IPS-18c (cell line): ENCODE measurements at regions not wholly inside any gene's neighbourhood (a gene's known extent, or its start where the extent isn't known, plus 50 kb on each side); places are given as distances from the start of the nearest gene placed in this dataset.

Source experiments
- H3K4me3 ChIP-seq: 2 replicates; pipeline ENCODE4 v1.7.0; 2013; ENCODE audit warnings: low read depth, mild to moderate bottlenecking, low read length, moderate library complexity; ENCODE audit not compliant: insufficient read depth
- H3K9me3 ChIP-seq: one replicate; pipeline ENCODE4 v1.6.1; 2013; ENCODE audit warnings: mild to moderate bottlenecking, low read length, moderate library complexity; ENCODE audit not compliant: control insufficient read depth, insufficient read depth

DNA sequence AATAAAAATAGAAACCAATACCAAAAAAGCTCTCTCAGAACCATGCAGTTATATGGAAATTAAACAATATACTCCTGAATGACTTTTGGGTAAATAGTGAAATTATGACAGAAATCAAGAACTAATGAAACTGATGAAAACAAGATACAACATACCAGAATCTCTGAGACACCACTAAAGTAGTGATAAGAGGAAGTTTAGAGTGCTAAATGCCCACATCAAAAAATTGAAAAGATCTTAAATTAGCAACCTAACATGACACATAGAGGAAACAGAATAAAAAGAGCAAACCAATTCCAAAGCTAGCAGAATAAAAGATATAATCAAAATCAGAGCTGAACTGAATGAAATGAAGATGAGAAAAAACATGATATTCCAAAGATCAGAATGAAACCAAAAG is 430.9 kb downstream of the LTN1 start:
- Histone ChIP-seq H3K4me3 (no peak overlapping the region), H3K9me3 (peaks cover 4% of the 10 kb centered on the region)

GRCh38 chr21:28554660-28555475 is 437.8 kb downstream of the LTN1 start:
- H3K9me3 ChIP-seq: no peaks in the 10 kb centered on the region
- no peak overlapping the region; the same call in 1 of the 2 replicates for H3K4me3 ChIP-seq

- Histone ChIP-seq H3K9me3 (no peaks in the 10 kb centered on the region), H3K4me3 (no peak overlapping the region)
Measured at GRCh38 chr21:28550057-28550825, 442.4 kb downstream of the LTN1 start.

GRCh38 chr21:28548291-28548690 is 444.4 kb downstream of the LTN1 start:
- no peaks in the 10 kb centered on the region for H3K9me3 ChIP-seq
- no peak overlapping the region for H3K4me3 ChIP-seq

DNA sequence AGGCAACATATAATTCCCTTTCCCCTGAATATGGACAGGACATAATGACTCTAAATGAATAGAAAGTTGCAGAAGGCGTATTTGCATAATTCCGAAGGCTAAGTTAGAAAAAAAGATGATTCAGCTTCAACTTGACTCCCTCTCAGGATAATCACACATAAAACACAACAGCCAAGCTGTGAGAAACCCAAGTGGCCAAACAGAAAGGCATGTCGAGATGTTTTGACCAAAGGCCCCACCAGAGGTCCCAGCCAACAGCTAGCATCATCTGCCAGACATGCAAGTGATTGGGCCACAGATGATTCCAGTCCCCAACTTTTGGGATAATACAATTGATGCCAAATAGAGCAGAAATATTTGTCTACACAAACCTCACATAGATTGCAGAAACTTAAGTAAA is 444.9 kb downstream of the LTN1 start:
- H3K4me3 ChIP-seq: no peak overlapping the region
- H3K9me3 ChIP-seq: no peaks in the 10 kb centered on the region

DNA sequence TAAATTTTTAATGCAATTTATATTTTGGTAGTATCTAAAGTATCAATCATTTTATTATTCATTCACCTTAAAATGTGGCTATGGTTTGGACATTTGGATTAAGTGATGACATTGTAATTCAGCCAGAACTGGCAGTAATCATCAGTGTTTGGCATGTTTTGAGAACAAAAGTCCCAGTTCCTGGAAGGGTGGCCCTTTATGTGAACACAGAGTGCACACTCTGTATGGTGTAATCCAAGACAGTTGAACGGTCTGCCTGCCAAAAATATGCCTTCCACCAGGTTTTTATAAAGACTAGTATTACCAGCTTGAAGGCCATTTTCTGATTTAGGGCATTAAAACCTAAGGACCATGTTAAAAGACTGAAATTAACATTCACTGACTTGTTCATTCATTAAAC is 448.7 kb downstream of the LTN1 start:
- Histone ChIP-seq H3K4me3 (no peak overlapping the region), H3K9me3 (no peaks in the 10 kb centered on the region)

- H3K4me3 ChIP-seq: no peak overlapping the region
- H3K9me3 ChIP-seq: no peaks in the 10 kb centered on the region
Measured at GRCh38 chr21:28541371-28542112, 451.1 kb downstream of the LTN1 start.

- no peaks in the 10 kb centered on the region for H3K9me3 ChIP-seq
Measured at GRCh38 chr21:28540514-28540913, 452.2 kb downstream of the LTN1 start.

DNA sequence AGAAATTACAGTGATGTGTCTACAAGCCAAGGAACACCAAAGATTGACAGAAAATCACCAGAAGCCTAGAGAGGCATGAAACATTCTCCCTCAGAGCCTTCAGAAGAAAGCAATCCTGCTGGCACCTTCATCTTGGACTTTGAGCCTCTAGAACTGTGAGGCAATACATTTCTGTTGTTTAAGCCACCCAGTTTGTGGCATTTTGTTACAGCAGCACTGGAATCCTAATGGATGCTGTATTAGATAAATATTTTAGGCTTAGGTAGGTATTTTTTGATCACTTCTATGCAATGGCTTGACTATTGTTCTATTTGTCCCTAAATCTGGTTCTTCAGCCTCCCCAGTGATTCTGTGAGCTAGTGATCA is 453.1 kb downstream of the LTN1 start:
- Histone ChIP-seq H3K9me3 (no peaks in the 10 kb centered on the region), H3K4me3 (no peak overlapping the region)

More at GRCh38 chr21:28540514-28540913, 452.2 kb downstream of the LTN1 start:
- no peak overlapping the region for H3K4me3 ChIP-seq

DNA sequence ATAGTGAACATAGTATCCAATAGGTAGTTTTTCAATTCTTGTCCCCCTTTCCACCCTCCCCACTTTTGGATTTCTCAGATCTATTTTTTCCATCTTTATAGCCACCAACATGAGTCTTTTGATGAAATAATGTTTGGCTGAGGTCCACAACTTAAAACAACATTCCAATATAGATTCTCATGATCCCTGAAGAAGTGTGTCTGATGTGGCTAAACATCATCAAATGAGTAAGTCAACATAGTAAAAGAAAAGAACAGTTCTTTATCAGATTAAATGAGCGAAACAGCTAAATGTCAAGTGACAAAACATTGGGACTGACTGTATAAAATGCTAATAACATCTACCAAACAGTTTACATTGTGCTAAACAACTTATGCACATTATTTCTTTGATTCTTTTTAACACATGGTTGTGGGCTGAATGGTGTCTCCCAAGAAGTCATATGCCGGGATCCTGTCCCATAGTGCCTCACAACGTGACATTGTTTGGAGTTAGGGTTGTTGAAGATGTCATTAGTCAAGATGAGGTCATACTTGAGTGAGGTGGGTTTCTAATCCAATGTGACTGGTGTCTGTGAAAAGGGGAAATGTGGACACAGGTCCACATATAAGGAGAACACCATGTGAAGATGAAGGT is 453.6 kb downstream of the LTN1 start:
- Histone ChIP-seq H3K4me3 (no peak overlapping the region), H3K9me3 (no peaks in the 10 kb centered on the region)

DNA sequence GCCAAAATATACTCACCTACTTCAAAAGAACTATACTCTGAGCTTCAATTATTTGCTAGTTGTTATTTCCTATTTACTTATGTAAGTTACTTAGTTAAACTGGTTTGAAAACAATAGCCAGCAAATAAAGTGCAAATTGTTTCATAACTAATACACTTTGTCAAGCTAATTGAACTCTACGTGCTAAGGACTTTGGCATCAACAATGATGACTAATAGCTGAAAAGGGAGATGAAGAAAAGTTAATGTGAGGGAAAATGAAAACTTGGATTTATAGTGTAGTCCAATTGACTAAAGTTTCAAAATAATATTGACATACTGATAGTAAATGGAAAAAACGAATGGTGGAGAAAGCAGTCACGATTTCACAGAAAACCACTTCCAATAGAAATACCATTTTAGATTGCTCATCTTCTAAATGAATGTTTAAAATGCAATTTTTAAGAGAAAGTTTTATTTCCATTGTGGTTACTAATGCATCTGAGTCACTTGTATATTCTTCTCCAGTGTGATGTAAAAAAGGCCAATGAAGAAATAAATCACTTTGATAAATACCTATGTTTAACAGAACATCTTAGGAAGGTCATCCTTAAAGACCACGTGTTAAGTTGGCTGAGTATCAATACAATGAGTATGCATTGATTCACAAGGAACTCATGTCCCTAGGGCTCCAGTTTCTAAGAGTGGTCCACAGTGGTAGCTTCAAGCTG is 455.2 kb downstream of the LTN1 start:
- Histone ChIP-seq H3K4me3 (no peak overlapping the region), H3K9me3 (no peaks in the 10 kb centered on the region)

DNA sequence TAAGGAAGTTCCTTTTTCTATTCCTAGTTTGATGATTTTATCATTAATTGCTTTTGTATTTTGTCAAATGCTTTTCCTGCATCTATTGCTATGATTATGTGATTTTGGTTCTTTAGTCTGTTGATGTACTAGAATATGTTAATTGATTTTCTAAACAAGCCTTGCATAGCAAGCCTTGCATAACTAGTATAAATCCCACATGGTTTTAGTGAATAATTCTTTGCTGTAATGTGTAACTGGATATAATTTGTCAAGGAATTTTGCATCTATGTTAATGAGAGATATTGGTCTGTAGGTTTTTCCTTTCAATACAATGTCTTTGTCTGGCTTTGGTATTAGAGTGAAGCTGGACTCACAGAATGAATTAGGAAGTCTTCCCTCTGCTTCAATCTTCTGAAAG is 460.2 kb downstream of the LTN1 start:
- Histone ChIP-seq H3K4me3 (no peak overlapping the region), H3K9me3 (no peaks in the 10 kb centered on the region)

DNA sequence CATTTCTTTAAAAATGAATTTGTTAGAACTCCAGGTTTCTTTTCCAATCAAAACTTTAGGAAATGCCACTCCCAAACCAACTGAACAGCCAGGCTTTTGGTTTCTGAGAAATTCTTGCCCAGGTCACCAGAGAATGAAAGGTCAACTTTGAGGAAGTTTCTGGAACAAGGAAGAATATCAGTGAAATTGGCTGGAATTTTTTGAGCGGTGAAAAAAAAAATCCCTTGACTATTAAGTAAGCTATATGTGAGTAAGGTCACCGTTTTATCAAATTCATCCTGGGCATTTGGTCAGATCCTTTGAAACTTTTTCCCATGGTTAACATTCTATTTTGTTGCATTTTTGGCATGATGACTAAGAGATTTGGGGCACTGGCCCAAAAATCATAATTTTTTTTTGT is 469.3 kb downstream of the LTN1 start:
- Histone ChIP-seq H3K9me3 (no peaks in the 10 kb centered on the region), H3K4me3 (no peak overlapping the region)

GRCh38 chr21:28522014-28522799 is 470.5 kb downstream of the LTN1 start:
- H3K9me3 ChIP-seq: no peaks in the 10 kb centered on the region
- no peak overlapping the region for H3K4me3 ChIP-seq

GRCh38 chr21:28518630-28519029 is 474.0 kb downstream of the LTN1 start:
- Histone ChIP-seq H3K9me3 (no peaks in the 10 kb centered on the region), H3K4me3 (no peak overlapping the region)

DNA sequence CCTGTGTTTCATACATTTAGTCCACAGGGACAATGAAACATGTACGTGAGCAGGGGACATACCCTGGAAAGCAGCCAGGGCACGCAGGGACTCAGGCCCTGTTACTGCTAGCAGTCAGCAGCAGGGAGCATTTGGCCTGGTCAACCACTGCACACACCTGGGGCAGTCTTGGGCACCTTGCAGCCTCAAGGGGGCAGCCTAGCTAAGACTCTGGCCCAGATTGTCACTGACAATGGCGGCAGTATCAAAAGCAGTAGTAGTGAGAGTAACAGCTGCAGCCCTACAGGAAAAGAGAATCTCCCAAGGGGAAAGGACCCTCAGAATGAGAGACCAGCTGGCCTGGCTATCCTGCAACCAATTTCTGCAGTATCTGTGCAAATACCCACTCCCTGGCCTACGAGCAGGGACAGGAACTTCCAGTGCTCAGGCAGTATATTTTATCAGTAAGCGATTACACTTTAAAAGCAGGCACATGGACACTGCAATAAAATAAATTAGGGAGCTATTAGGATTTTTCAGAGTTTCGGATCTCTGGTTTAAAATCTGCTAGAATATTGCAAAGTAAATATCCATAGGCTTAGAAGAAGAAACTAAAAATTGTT is 475.6 kb downstream of the LTN1 start:
- no peak overlapping the region for H3K4me3 ChIP-seq
- H3K9me3 ChIP-seq: no peaks in the 10 kb centered on the region
